Left lung (tissue), 4 donors: ENCODE measurements at regions not wholly inside any gene's neighbourhood (a gene's known extent, or its start where the extent isn't known, plus 50 kb on each side); places are given as distances from the start of the nearest gene placed in this dataset.

Source experiments
- ATAC-seq: fragments of 200-7000 bp; cut with Tn5 transposase; one replicate; pipeline ENCODE4 v1.9.1; 2020; ENCODE audit warnings: moderate library complexity
- DNase-seq, 4 donors: peaks; one replicate each; pipeline ENCODE4 v3.0.0-alpha.2; 2013 to 2020
- H3K27ac ChIP-seq, 2 donors: fragments of 200-600 bp; sonication (generic) in 1 of 2; one replicate each; pipeline versions ENCODE4 v1.5.0 to v1.8.0; 2020 to 2021
- H3K27me3 ChIP-seq, 2 donors: fragments of 200-600 bp; sonication (generic) in 1 of 2; one replicate each; pipeline versions ENCODE4 v1.5.0 to v1.8.0; 2020 to 2021
- H3K36me3 ChIP-seq, 2 donors: fragments of 200-600 bp; sonication (generic) in 1 of 2; one replicate each; pipeline versions ENCODE4 v1.5.0 to v1.8.0; 2020 to 2021
- H3K4me1 ChIP-seq, 2 donors: fragments of 200-600 bp; one replicate each; pipeline ENCODE4 v1.8.0; 2021
- H3K4me3 ChIP-seq, 2 donors: fragments of 200-600 bp; sonication (generic) in 1 of 2; one replicate each; pipeline versions ENCODE4 v1.5.0 to v1.8.0; 2020 to 2021; ENCODE audit warnings: mild to moderate bottlenecking in 1 of 2
- H3K9me3 ChIP-seq, 2 donors: fragments of 200-600 bp; sonication (generic) in 1 of 2; one replicate each; pipeline versions ENCODE4 v1.5.0 to v1.8.0; 2020 to 2021
- CTCF ChIP-seq, 2 donors: fragments of 200-600 bp; sonication (generic) in 1 of 2; IDR thresholded peaks; one replicate each; pipeline versions ENCODE4 v1.5.0 to v1.8.0; 2021; ENCODE audit warnings: antibody characterized with exemption in 2 of 2
- intact Hi-C, 2 donors: fragments of 100-400 bp; cut with DNase I; formaldehyde crosslinking; loops; one replicate each; pipeline versions ENCODE4 v1.11.2 to v1.14.2; 2022
- donor health status: DM: no; HTN: yes; CAD: no.
- donor health status: DM: no; HTN: no; CAD: no.

- intact Hi-C loops, result no loop called here
- Histone ChIP-seq H3K4me3 (no peak overlapping the region), H3K27ac (no peak overlapping the region), H3K36me3 (no peaks in the 10 kb centered on the region), H3K9me3 (peaks cover 0 to 6% of the 10 kb centered on the region in 2 donors), H3K27me3 (peaks cover 0 to 32% of the 10 kb centered on the region in 2 donors), H3K4me1 (no peaks in the 10 kb centered on the region)
- peak in 1 of 4 donors; percentile 22 for DNase-seq
- no peak for TF ChIP-seq CTCF (IDR thresholded peaks at IDR 0.05)
- ATAC-seq, result no peak
Observed at GRCh38 chr6:170098428-170099170, 192.3 kb downstream of the DLL1 start.

- no peak for TF ChIP-seq CTCF (IDR thresholded peaks at IDR 0.05)
- no peak overlapping the region for H3K4me3 ChIP-seq
- H3K27me3 ChIP-seq, result peaks cover 0 to 34% of the 10 kb centered on the region in 2 donors
- H3K27ac ChIP-seq, result no peak overlapping the region
- H3K4me1 ChIP-seq, result no peaks in the 10 kb centered on the region
- DNase-seq, result peak in 1 of 4 donors; percentile 13
- no peak for ATAC-seq
- intact Hi-C loops, result no loop called here
- no peaks in the 10 kb centered on the region for H3K36me3 ChIP-seq
- H3K9me3 ChIP-seq, result peaks cover 0 to 6% of the 10 kb centered on the region in 2 donors
Observed at GRCh38 chr6:170097505-170098427, 193.1 kb downstream of the DLL1 start.

- no peak for ATAC-seq
- no peak for DNase-seq
- Histone ChIP-seq H3K4me1 (no peaks in the 10 kb centered on the region), H3K27me3 (peaks cover 0 to 34% of the 10 kb centered on the region in 2 donors), H3K36me3 (no peaks in the 10 kb centered on the region), H3K4me3 (no peak overlapping the region), H3K27ac (no peak overlapping the region), H3K9me3 (peaks cover 0 to 6% of the 10 kb centered on the region in 2 donors)
- TF ChIP-seq CTCF (IDR thresholded peaks at IDR 0.05), result no peak
- intact Hi-C loops, result no loop called here
Observed at GRCh38 chr6:170096803-170097504, 193.9 kb downstream of the DLL1 start.

- DNase-seq (no peak), ATAC-seq (no peak)
- intact Hi-C loops, result no loop called here
- Histone ChIP-seq H3K27ac (no peak overlapping the region), H3K36me3 (no peaks in the 10 kb centered on the region), H3K27me3 (peaks cover 0 to 34% of the 10 kb centered on the region in 2 donors), H3K4me1 (no peaks in the 10 kb centered on the region), H3K4me3 (no peak overlapping the region), H3K9me3 (peaks cover 0 to 6% of the 10 kb centered on the region in 2 donors)
- no peak for TF ChIP-seq CTCF (IDR thresholded peaks at IDR 0.05)
Observed at GRCh38 chr6:170096191-170096802, 194.6 kb downstream of the DLL1 start.
